ENCODE measurements at regions not wholly inside any gene's neighbourhood (a gene's known extent, or its start where the extent isn't known, plus 50 kb on each side); places are given as distances from the start of the nearest gene placed in this dataset.

DNA sequence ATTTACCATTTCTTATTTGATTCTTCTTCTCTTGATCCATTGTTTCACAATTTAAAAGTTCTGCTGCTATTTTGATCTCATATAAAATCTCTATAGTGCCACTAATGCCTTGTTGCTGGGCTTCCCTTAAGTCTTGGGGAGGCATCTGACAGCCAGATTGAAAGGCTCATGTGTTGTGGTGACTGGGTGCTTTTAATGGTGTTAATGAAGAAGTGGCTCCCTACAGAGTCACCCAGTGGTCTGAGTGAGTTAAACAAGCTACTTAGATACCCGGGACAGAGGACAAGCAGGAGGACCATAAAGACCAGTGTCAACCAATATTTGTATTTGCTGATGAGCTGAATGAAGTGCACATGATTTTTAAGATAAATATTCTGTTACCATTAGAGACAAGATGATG is 176.4 kb upstream of the HABP2 start:
- no peak for DNase-seq

DNA sequence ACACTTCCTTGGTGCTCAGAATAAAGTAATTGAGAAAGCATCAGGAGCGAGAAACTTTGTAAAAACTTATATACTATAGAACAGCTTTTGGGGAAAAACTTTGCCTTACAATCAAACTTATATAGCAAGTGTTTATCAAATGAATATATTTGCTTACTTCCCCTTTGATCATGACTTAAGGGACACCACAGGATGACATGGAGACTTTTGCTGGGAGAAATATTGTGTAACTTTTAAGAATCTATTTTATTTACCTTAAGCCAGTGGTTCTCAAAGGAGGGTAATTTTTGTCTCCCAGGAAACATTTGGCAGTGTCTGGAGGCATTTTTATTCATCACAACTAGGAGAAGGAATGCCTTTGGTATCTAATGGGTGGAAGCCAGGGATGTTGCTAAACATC is 173.8 kb upstream of the HABP2 start:
- DNase-seq: no peak

DNA sequence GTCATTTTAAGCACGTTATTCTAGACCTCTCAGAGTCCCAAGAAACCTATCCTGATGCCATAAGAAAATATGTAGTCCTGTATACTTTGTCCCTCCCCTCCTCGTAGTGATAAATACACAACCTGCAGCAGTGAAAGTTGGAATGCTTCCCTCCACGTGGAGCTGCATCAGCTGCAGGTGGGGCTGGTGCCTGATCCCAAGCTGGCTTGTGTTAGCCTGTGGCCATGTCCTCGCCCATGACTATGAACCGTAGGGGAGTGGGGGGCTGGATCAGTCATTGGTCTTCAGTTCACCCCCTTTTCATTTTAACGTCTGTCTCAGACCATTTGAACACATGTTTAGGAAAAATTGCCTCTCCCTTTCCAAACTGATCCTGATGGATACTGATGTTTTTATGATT is 171.4 kb upstream of the HABP2 start:
- no peak for DNase-seq

DNA sequence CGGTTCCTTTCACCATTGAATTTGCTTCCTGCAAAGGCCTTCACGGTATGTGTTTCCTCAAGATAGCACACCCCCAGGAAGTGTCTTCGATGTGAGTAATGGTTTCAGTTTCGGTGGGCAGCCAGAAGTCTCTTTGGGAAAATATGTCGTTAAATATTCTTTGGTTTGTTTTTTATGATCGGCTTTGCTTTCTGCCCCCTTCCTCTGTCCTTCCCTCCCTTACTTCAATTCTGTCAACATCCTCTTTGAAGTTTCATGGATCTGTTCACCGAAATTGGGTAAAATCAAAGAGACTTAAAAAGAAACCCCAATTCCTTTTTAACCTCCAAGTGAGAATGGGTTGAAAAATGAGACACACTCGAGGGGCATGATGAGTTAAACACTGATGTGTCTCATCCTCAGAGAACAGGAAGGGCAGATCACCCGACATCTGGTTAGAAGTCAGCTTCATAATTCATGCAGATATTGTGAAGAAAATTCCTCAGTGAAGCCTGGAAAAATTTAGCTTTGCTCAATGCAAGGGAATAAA is 170.8 kb upstream of the HABP2 start:
- no peak for DNase-seq

DNA sequence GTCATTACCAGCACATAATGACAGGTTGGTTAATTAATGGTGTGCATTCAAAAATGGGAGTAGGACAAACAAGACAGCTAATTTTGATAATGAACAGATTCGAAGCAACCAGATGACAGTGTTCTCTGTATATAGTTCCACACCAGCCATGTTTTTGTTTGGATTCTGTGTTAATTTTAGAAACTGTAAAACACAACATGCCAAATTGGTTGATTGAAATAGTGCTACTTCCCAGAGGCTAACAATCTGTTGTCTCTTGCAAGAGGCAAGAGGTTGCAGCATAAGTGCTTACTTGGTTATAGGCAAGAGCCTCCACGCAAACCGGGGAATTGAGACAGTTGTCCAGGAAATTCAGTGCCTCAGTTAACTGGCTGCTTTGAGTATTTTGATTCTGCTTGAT is 170.2 kb upstream of the HABP2 start:
- DNase-seq: no peak

DNA sequence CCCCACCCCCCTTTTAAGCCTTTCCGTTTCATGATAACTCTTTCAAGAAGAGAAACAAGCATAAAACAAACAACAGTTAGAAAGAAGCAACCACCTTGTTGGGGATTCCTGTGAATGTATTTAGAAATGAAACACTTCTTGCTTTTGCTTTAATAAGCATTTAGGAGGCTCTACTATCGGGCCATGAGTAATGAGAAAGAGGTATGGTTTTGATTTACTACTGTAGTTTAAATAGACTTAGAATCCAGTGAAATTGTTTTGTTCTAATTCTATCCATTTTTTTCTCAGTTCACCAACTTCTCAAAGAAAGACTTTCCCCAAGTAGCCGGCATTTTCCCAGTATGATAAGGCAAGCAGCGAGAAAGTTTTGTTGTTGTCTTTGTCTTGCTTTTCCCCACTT is 168.7 kb upstream of the HABP2 start:
- no peak for DNase-seq

DNA sequence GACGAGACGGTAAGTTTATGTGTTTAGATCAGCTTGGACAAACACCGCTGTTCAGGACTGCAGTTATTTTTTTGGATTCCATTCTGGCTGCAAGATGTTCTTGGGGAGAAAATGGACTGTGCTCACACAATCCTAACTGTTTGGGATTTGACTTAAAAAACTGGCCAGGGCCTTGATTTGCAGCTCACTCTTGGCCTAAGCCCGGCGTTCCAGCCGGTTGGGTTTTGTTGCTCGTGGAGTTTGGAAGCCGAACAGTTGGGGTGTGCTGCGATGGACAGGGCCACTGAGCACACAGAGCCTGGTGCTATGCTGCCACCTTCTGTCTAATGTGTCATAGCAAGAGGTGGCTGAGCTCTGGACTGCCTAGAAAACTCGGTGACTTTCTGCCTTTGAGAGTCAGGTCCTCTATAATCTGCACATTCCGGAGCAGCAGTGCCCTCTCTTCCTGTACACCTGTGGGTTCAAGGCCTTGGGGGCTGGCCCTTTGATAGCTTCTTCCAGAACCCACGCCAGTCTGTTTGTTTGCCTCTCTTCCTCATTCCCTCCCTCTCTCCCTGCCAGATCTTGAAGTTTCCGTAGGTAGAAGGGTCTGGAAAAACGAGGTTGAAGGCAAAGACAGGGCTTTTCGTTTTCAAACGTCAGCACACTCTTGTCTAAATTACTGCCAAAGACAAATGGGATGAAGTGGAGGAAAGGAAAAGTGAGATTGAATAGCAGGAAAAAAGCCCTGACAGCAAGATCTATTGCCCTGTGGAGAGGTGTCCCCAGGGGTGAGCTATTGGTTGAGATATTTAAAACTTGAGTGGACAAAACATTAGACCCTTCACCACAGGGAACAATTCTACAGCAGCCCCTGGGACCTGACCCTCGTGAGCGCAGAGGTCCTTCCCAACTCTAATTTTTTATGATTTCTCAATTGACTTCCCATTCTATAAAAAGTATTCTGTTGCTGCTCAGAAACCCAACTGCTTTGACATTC is 167.5 kb upstream of the HABP2 start:
- peak; percentile 25 for DNase-seq

DNA sequence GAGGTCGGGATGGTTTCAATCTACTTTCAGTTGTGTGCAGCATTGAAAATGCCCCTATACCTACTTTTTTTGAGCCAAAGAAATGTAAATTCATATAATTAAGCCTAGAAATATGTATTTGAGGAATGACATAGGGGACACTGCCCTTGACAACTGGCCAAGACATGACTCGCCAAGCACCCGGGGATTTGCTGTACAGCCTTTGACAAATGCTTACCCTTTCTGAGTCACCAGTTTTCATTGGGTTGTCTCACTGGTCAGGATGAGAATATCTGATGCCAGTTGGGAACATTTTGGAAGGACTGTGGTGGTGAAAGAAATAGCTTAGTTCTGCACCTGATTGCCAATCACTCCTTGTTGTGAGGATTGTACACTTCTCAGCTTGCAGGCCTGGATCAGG is 166.8 kb upstream of the HABP2 start:
- no peak for DNase-seq

DNA sequence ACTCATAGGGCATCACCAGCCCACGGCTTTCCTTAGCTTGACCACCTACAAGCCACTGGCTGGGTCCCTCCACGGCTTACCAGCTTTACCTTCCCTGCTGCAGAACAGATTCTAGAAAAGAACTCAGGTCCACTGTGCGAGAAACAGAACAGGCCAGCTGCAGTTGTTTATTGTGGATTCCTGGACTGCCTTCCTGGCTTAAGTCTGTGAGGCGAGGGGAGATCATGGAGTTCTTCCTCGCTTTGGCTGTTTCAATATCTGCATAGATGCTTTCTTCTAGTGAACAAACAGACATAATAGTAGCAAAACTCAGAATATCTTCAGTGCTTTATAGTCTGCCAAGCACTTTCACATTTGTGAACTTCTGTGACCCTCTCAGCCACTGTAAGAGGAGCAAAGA is 162.9 kb upstream of the HABP2 start:
- DNase-seq: no peak

DNA sequence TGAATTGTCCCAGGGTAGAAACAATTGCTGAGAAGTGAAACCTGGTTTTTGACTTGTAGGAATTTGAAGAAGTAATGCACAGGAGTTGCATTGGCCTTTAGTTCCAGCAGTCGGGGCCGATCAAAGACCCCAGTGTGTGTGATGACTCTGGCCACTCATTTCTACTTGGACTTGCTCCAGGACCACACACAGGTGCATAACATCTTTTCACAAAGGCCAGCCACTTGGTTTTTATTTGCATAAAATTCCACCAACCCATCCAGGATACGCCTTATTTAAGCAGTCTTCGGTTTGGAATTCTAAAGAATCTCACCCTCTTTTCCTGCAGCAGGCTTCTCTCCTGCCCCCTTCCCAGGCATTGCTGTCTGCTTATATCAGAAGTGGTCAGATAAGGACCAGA is 162.0 kb upstream of the HABP2 start:
- DNase-seq: no peak

DNA sequence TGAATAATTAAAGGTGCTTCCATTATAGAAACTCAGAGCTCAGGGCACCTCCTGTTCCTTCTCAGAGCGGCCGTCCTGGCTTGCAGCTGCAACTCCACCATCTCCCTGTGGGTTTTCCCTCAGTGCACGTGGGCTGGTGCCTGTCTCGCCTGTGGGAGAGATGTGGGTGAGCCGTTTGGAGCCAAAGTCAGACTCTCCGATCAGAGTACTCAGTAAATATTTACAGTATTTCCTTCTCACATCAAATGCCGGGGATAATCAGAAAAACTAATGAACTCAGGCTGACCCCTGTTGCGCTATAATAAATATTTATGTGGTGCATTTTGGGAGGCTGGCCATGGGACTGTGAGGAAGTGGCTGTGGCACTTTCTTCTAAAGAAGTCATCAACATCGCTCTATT is 155.8 kb upstream of the HABP2 start:
- DNase-seq: no peak

DNA sequence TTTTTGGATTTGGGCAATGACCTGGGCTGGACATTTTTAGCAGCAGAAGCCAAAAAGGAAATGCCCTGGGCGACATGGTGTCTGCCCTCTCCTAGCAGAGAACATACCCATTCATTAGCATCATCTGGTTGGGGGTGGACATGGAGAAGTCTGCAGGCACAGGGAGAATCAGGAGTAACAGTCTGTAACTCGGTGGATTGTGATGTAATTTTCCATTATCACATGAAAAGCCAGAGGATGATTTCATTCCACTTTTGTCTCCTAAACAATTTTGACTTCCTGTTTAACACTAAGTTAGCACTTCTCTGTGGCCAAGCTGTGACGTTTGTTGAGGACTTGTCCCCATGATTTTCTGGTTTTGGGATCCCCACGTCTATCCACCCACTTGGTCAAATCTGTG is 153.8 kb upstream of the HABP2 start:
- DNase-seq: no peak

DNA sequence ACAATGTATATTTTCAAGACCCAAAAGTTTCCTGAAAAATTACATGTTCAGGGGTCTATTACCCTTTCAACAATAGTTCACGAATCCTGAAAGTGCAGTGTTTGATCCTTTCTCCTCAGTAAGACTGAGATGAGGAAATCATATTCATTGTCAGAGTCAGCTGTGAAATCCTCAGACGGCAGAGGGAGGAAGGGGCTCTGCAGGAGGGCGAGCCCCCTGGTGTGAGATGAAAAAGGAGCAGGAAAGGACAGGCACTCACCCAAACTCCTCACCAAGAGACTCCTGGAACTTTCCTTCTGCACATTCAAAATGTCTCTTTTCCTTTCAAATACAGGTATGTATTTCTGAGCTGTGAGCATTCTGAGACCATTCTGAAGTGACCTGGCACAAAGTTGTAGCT is 150.3 kb upstream of the HABP2 start:
- no peak for DNase-seq

DNA sequence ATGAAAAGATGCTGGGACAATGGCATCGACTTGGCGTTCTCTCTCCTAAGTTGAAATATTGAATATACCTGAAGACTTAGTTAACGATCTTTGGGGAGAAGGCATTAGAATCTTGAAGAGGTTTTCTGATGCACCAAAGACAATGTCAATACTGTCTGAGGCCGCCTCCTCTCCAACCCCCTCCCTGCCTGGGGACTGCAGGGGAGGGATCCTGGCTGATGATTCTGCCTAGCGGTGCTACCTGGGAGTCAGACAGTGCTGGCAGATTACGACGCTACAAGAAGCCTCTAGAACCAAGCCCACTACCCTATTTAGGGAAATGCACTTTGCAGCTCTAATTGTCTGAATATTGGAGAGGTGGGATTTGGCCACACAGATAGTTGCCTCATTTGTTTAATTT is 145.6 kb upstream of the HABP2 start:
- no peak for DNase-seq

DNA sequence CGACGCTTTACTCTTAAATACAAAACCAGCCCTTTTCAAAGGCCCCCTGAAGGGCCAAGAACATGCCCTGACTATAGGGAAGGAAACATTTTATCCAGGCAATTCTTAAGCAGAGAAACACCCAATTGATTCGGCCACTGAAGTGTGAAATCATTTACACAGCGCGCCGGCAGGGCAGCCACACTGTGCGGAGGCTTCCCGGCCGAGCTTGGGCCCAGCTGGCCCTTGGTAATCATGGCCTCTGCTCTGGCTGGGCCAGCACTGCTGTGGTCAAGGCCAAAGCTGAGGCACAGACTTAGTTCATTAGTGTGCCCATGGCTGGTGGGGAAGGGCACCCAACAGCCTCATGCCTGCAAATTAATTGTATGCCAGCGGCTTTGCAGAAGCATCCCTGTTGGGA is 143.7 kb upstream of the HABP2 start:
- DNase-seq: no peak

DNA sequence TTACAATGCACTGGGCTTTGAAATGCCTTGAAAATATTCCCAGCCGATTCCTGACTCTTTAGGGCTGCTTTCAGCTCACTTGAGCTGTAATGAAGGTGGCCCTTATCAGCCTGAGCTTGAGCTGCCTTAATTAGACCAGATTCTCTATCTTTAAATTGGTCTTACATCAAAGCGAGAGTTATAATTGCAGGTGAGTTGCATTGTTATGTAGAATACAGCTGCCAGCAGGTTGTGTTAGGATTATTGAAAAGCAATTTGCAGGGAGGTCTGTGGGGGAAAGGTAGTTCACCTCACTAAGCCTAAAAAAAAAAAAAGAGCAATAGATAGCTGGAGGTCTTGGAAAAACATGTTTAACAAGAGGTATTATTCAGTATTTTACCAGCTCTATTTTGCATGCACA is 142.2 kb upstream of the HABP2 start:
- DNase-seq: no peak

DNA sequence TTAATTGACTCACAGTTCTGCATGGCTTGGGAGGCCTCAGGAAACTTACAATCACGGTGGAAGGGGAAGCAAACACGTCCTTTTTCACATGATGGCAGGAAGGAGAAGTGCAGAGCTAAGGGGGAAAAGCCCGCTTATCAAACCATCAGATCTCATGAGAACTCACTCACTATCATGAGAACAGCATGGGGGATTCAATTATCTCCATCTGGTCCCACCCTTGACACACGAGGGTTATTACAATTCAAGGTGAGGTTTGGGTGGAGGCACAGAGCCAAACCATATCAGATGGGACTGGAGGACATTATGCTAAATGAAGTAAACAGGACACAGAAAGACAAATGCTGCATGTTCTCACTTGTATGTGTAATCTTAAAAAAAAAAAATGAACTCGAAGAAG is 141.4 kb upstream of the HABP2 start:
- DNase-seq: no peak

DNA sequence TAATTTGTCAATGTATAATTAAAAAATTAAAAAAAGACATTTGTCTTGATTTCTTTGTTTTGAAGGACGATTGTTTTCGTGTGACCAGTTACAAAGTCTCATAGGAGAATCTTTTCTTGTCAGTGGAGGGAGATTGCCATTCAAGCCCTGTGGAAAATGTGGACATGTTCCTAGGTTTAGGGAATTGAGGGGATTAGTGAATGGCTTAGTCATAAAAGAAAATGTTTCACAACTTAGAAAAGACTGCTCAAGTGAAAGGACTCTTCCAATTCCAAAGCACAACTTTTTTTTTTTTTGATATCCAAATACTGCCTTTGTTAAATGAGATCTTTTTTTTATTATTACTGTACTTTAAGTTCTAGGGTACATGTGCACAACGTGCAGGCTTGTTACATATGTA is 140.7 kb upstream of the HABP2 start:
- no peak for DNase-seq

DNA sequence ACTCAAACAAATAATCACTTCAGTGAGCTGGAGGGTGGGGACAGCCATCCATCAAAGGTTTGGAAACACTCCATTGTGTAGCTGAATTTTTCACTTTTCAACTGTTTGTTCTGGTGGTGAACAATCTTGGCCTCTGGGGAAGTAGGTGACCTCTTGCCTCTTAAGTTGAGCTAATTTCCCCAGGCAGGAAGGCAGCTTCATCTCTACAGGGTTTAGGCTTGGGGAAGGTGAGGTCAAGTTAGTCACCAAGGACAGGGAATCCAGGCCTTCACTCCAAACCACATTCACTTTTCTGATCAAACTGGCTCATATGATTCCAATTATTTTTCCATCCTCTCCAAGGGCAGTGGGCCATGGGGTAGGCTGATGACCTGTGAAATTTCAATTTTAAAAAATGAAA is 138.3 kb upstream of the HABP2 start:
- DNase-seq: no peak

DNA sequence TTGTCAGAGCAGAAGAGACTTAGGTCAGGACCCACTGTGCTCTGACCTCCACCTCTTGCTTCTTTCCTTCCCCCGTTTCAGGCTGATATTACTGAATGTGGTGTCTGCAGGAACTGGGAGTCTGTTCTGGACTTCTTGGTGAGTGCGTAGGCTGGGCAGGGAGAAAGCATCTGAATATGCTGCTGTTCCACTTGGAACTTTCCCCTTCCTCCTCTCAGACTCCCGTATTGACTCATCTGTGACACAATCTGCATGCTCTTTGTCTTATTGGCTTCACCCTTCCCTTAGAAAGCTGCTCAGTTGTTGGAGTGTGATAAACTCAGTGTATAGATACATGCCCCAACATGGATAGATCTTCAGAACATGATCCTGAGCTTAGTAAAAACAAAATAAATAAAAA is 137.6 kb upstream of the HABP2 start:
- DNase-seq: no peak

DNA sequence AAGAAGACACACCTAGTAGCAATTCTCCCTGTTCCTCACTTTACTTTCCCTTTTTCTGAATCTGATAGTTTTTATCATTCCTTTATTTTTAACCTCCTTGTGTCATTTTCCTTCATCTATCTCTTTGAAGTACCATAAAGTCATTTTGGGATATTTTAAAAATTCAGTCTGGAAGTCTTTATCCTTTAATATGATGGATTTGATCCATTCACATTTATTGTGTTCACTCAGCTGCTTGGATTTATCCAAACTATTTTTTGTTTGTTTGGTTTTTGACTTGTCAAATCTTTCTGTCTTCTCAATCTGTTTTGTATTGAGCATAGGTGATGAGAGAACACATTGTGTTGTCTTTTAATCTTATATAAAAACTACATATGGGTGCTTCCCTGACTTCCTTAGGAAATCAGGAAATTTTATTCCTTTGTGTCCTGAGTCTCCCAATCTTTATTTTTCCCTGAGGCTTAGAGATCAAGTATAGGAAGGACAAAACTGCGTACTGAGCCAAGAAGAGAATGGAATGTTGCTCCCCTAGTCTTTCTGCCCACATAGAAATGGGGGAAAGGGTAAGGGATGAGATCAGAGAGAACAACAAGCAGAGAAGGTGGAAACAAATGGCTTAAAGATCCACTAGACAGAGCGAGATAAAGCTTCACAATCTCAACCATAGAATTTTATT is 132.7 kb upstream of the HABP2 start:
- DNase-seq: no peak

DNA sequence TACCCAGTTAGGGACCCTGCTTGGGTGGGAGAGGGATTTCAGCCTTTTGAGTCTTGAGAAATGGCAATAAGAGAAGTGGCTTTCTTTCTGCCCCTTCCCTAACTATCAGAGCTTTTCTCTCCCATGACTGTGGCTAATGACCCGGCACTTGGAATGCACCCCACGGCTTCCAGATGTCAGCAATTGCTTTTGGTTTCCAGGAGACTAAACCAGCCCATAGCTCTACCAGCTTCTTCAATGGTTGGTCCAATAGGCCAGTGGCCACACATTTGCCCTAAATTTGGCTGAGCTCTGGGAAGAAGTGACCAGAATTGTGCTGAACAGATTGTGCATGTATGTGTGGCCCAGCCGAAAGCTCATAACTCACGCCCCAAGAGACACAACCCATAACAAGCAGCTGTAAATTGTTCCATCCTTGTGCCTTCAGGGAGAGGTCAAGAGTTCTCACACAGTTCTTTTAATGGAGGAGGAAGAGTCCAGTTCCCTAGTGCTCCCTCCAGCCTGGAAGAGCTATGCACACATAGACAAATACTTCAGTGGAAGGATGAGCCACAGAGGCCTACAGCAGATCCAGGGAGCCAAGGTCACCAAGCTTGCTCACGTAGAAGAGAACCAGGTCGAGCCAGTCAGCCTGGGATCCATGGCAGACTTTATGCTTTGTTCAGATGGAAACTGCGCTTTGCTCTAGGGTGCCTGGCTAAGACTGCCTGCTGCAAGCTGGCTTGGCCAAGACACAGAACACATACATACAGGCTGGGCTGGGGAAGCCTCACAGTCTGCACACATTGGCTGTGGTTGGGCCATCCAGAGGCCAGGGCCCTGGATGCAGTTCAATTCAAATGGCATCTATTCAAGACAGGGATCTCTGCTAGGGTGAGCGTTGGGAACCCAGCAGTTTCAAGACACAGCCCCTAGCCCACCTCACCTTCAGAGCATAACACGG is 131.8 kb upstream of the HABP2 start:
- DNase-seq: no peak

DNA sequence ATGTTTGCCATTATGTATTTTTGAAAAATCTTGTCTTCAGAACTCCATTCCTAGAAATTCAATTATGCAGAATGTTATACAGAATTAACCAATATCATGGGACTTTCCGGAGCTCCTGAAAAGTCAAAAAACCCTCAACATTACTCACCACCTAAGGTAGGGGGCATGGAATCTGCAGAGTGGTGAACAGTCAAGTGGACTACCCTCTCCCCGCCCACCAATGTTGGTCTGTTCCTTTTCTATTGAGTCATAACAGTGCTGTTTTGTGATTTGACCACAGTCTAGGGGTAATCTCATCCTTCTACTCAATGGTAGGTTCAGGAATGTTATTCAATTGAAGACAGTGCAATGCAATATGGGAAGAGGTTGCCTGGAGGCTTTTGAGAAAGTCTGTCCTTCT is 130.5 kb upstream of the HABP2 start:
- no peak for DNase-seq

Data from stimulated activated CD4-positive, alpha-beta T cell treated with anti-CD3 and anti-CD28 coated beads, Interleukin-12 subunit alpha, Interleukin-12 subunit beta, amount 100 ng/mL, for 4 hours (primary cell).